ENCODE measurements at regions not wholly inside any gene's neighbourhood (a gene's known extent, or its start where the extent isn't known, plus 50 kb on each side); places are given as distances from the start of the nearest gene placed in this dataset.
"Not testable (repeated sequence)": the region's sequence is repeated elsewhere in the genome, so short reads cannot be mapped to it uniquely, and the experiment has no call there.

DNA sequence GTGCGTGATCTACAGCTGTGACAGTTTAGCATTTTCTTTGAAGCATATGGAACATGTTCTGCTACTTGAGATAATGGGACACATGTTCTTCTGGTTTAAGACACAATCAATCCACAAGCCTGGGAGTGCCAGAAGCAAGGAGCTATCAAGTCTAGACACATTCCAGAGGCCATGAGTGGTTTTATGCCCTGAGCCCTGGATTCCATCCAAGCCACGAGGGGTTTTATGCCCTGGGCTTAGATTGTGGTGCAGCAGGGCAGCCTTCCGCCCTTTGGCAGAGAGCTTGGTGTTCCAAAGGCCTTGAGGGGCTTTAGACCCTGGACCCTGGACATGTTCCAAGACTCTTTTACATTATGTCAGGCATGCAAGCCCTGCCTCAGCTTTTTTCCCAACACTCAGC, 1289.6 kb upstream of the SLC39A10 start:
- TF ChIP-seq, protein P1, sequence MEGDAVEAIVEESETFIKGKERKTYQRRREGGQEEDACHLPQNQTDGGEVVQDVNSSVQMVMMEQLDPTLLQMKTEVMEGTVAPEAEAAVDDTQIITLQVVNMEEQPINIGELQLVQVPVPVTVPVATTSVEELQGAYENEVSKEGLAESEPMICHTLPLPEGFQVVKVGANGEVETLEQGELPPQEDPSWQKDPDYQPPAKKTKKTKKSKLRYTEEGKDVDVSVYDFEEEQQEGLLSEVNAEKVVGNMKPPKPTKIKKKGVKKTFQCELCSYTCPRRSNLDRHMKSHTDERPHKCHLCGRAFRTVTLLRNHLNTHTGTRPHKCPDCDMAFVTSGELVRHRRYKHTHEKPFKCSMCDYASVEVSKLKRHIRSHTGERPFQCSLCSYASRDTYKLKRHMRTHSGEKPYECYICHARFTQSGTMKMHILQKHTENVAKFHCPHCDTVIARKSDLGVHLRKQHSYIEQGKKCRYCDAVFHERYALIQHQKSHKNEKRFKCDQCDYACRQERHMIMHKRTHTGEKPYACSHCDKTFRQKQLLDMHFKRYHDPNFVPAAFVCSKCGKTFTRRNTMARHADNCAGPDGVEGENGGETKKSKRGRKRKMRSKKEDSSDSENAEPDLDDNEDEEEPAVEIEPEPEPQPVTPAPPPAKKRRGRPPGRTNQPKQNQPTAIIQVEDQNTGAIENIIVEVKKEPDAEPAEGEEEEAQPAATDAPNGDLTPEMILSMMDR (IDR thresholded peaks at IDR 0.05; ENCODE audit: insufficient read depth, low read depth, low read length), result not testable (repeated sequence)
- TF ChIP-seq EZH2 (IDR thresholded peaks at IDR 0.05; ENCODE audit: insufficient read depth, low read length), result not testable (repeated sequence)
